CD4-positive, alpha-beta T cell (primary cell): ENCODE measurements at regions not wholly inside any gene's neighbourhood (a gene's known extent, or its start where the extent isn't known, plus 50 kb on each side); places are given as distances from the start of the nearest gene placed in this dataset.

Experiments used
- ATAC-seq: fragments of 200-7000 bp; cut with Tn5 transposase; one replicate; pipeline ENCODE4 v1.10.0; 2022; ENCODE audit warnings: mild to moderate bottlenecking; ENCODE audit not compliant: poor library complexity
- CTCF ChIA-PET: fragments of 350-600 bp; sonication (Branson Sonifier 250); formaldehyde crosslinking; loops from one replicate; lab custom pipeline; 2021; ENCODE audit warnings: antibody characterized with exemption, inconsistent platforms; lab: Charles Lee
- POLR2A ChIA-PET: fragments of 350-600 bp; sonication (Branson Sonifier 250); formaldehyde crosslinking; loops from one replicate; lab custom pipeline; 2021; ENCODE audit warnings: antibody characterized with exemption, inconsistent platforms; lab: Charles Lee
- DNase-seq, 14 experiments: peaks; one replicate each; pipeline ENCODE4 v3.0.0-alpha.2; 2013 to 2020; ENCODE audit warnings: mixed read lengths in 2 of 14
- H3K27ac ChIP-seq, 2 donors: one replicate each; pipeline versions ENCODE4 v1.5.1 to v1.7.0; 2013; ENCODE audit warnings: low read length in 2 of 2, low read depth in 1 of 2, mild to moderate bottlenecking in 1 of 2
- H3K27me3 ChIP-seq, 2 experiments: 1 replicate in 1 of 2; 2 replicates in 1 of 2; pipeline versions ENCODE4 v1.6.1 to v1.7.0; 2013; ENCODE audit warnings: low read length in 2 of 2, control low read depth in 1 of 2, mild to moderate bottlenecking in 1 of 2, moderate library complexity in 1 of 2; ENCODE audit not compliant: insufficient read depth in 2 of 2, control insufficient read depth in 1 of 2
- H3K36me3 ChIP-seq: one replicate; pipeline ENCODE4 v1.6.1; 2013; ENCODE audit warnings: low read length, control low read depth; ENCODE audit not compliant: insufficient read depth
- H3K4me1 ChIP-seq: one replicate; pipeline ENCODE4 v1.6.1; 2013; ENCODE audit warnings: low read length, control low read depth; ENCODE audit not compliant: insufficient read depth
- H3K4me3 ChIP-seq: one replicate; pipeline ENCODE4 v1.5.1; 2013; ENCODE audit warnings: mild to moderate bottlenecking, low read length, moderate library complexity
- H3K9me3 ChIP-seq, 2 experiments: 1 replicate in 1 of 2; 2 replicates in 1 of 2; pipeline versions ENCODE4 v1.6.1 to v1.7.0; 2013; ENCODE audit warnings: low read length in 2 of 2, mild to moderate bottlenecking in 2 of 2, control low read depth in 1 of 2, moderate library complexity in 1 of 2; ENCODE audit not compliant: control insufficient read depth in 1 of 2, insufficient read depth in 1 of 2
- H3K27ac Mint-ChIP-seq: one replicate; pipeline ENCODE4 v1.8.0; 2020; ENCODE audit warnings: mixed read lengths
- H3K27me3 Mint-ChIP-seq: one replicate; pipeline ENCODE4 v1.8.0; 2021; ENCODE audit warnings: mixed read lengths
- H3K36me3 Mint-ChIP-seq: one replicate; pipeline ENCODE4 v1.8.0; 2021; ENCODE audit warnings: low read depth, mixed read lengths
- H3K4me1 Mint-ChIP-seq: one replicate; pipeline ENCODE4 v1.8.0; 2021; ENCODE audit warnings: low read depth, mixed read lengths
- H3K4me3 Mint-ChIP-seq: one replicate; pipeline ENCODE4 v1.8.0; 2020; ENCODE audit warnings: mild to moderate bottlenecking, mixed read lengths
- H3K9me3 Mint-ChIP-seq: one replicate; pipeline ENCODE4 v1.8.0; 2020; ENCODE audit warnings: mixed read lengths
- intact Hi-C, 2 experiments: fragments of 100-400 bp; cut with DNase I in 1 of 2; cut with micrococcal nuclease in 1 of 2; formaldehyde crosslinking; loops; one replicate each; pipeline versions ENCODE4 v1.15.1 to v1.9.0; 2023 to 2025; cut with DNase I, micrococcal nuclease
- TF ChIP-seq, protein P1 (sequence below): fragments of 200-600 bp; IDR thresholded peaks from one replicate; pipeline ENCODE4 v1.8.0; 2022; ENCODE audit warnings: antibody characterized with exemption, mild to moderate bottlenecking

DNA sequence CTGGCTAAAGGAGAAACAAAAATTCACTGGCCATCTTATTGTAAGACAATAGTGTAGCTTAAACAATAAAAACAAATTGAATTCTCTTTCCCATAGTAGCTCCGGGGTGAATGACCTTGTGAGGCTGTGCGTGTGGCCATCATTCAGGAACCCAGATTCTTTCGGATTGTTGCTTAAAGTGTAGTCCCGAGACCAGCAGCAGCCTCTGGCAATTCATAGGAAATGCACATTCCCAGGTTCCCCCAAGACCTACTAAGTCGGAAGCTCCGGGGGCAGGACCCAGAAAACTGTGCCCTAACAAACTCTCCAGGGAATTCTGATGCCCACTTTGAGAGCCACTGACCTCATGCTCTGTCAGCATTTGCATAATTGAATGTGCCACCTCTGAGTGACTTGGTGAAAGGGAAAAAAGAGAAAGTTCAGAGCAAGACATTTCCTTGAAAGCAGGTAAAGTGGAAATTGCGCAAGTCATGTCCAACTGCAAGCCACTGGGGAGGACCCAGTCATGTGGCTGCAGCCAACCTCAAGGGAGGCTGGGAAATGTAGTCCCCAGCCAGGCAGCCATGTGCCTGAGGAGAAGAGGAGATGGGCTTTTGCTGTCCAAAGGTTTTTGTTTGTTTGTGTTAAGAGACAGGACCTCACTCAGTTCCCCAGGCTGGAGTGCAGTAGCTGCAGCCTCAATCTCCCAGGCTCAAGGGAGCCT is 50.7 kb upstream of the PNMA8B start:
- ChIA-PET POLR2A (no interaction called here), CTCF (no interaction called here)
- H3K4me1 ChIP-seq = peaks cover 11% of the 10 kb centered on the region
- H3K27ac Mint-ChIP-seq = no peak overlapping the region
- H3K9me3 Mint-ChIP-seq = peaks cover 6% of the 10 kb centered on the region
- peaks cover 6% of the 10 kb centered on the region for H3K4me1 Mint-ChIP-seq
- no peak overlapping the region for H3K4me3 Mint-ChIP-seq
- H3K27ac ChIP-seq = no peak overlapping the region
- no peak for ATAC-seq
- H3K36me3 ChIP-seq = no peaks in the 10 kb centered on the region
- peak in 2 of 14 experiments; percentile 18 to 49 for DNase-seq
- intact Hi-C loops = no loop called here
- TF ChIP-seq, protein P1, sequence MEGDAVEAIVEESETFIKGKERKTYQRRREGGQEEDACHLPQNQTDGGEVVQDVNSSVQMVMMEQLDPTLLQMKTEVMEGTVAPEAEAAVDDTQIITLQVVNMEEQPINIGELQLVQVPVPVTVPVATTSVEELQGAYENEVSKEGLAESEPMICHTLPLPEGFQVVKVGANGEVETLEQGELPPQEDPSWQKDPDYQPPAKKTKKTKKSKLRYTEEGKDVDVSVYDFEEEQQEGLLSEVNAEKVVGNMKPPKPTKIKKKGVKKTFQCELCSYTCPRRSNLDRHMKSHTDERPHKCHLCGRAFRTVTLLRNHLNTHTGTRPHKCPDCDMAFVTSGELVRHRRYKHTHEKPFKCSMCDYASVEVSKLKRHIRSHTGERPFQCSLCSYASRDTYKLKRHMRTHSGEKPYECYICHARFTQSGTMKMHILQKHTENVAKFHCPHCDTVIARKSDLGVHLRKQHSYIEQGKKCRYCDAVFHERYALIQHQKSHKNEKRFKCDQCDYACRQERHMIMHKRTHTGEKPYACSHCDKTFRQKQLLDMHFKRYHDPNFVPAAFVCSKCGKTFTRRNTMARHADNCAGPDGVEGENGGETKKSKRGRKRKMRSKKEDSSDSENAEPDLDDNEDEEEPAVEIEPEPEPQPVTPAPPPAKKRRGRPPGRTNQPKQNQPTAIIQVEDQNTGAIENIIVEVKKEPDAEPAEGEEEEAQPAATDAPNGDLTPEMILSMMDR = no peak
- H3K4me3 ChIP-seq = no peak overlapping the region
- peaks cover 6% of the 10 kb centered on the region for H3K27me3 Mint-ChIP-seq
- H3K36me3 Mint-ChIP-seq = no peaks in the 10 kb centered on the region
- peaks cover 4 to 23% of the 10 kb centered on the region in 2 experiments for H3K9me3 ChIP-seq
- H3K27me3 ChIP-seq = no peaks in the 10 kb centered on the region

DNA sequence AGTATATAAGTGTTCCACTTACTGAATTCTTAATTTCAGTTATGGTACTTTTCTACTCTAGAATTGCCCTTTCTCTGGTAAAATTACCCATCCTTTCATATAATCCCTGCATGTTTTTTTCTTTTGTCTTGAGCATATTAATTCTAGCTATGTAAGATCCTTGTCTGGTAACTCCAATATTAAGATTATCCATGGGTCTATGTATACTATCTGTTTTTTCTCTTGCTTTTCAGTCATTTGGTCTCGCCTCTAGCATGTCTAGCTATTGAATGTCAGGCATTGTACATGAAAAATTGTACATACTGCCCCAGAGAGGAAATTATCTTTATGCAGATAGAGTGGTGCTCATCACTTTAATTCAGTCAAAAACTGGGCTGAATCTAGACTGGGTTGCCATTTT is 50.4 kb upstream of the CALM3 start:
- Mint-ChIP-seq H3K9me3 (peaks cover 13% of the 10 kb centered on the region), H3K27ac (no peak overlapping the region), H3K4me3 (no peak overlapping the region), H3K36me3 (no peaks in the 10 kb centered on the region), H3K27me3 (peaks cover 16% of the 10 kb centered on the region), H3K4me1 (no peaks in the 10 kb centered on the region)
- Histone ChIP-seq H3K27me3 (no peaks in the 10 kb centered on the region), H3K4me1 (peaks cover 5% of the 10 kb centered on the region), H3K4me3 (no peak overlapping the region), H3K27ac (no peak overlapping the region), H3K9me3 (peaks cover 4 to 26% of the 10 kb centered on the region in 2 experiments), H3K36me3 (no peaks in the 10 kb centered on the region)
- intact Hi-C loops = no loop called here
- ChIA-PET CTCF (interaction anchor here (0.6 kb wide), 1 partner anchor 144 kb away, joined by 3 read pairs; no protein-coding TSS in a partner anchor), POLR2A (no interaction called here)
- TF ChIP-seq, protein P1 = no peak
- ATAC-seq (no peak), DNase-seq (no peak)

DNA sequence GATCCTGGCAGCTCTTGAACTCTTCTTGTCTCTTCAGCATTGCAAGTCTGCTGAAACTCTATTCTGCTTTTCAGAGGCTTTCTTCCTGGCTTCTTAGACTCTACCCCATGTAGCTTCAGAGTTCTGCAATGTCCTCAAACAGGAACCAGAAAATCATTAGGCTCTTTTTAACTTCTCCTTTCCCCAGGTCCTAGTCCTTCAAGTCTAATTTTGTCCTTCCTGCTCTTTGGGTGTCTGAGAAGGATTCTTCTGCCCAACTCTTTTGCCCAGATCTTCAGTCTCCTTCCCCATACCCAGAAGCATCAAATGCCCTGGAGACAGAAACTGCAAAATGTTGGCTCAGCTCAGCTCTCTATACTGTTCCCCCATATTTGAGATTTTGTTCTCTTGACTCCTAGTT is 50.0 kb upstream of the CALM3 start:
- H3K4me3 Mint-ChIP-seq = no peak overlapping the region
- intact Hi-C loops = no loop called here
- Histone ChIP-seq H3K36me3 (no peaks in the 10 kb centered on the region), H3K4me3 (no peak overlapping the region), H3K27me3 (no peaks in the 10 kb centered on the region), H3K4me1 (peaks cover 4% of the 10 kb centered on the region), H3K9me3 (peaks cover 4 to 28% of the 10 kb centered on the region in 2 experiments), H3K27ac (no peak overlapping the region)
- ChIA-PET POLR2A (no interaction called here), CTCF (interaction anchor here (0.6 to 0.8 kb wide), 2 partner anchors 8 to 145 kb away, joined by 3 read pairs; no protein-coding TSS in a partner anchor)
- H3K27me3 Mint-ChIP-seq = peaks cover 16% of the 10 kb centered on the region
- no peaks in the 10 kb centered on the region for H3K4me1 Mint-ChIP-seq
- H3K36me3 Mint-ChIP-seq = no peaks in the 10 kb centered on the region
- ATAC-seq (no peak), DNase-seq (no peak)
- peaks cover 14% of the 10 kb centered on the region for H3K9me3 Mint-ChIP-seq
- no peak overlapping the region for H3K27ac Mint-ChIP-seq
- TF ChIP-seq, protein P1 = no peak
